GM23338 (cell line): ENCODE measurements at regions not wholly inside any gene's neighbourhood (a gene's known extent, or its start where the extent isn't known, plus 50 kb on each side); places are given as distances from the start of the nearest gene placed in this dataset.

Experiments used
- ATAC-seq: fragments of 200-7000 bp; cut with Tn5 transposase; 3 replicates; pipeline ENCODE4 v1.9.1; 2020
- DNase-seq: peaks from one replicate; pipeline ENCODE4 v3.0.0-alpha.2; 2015; ENCODE audit warnings: low spot score
- H2AFZ ChIP-seq: fragments of 200-600 bp; sonication (generic); 2 replicates; pipeline ENCODE4 v1.8.0; 2016; ENCODE audit warnings: antibody characterized with exemption, mild to moderate bottlenecking, moderate library complexity
- H3F3A ChIP-seq: fragments of 200-600 bp; sonication (generic); replicated peaks from 2 replicates; pipeline ENCODE4 v1.8.0; 2017; ENCODE audit warnings: antibody characterized with exemption, mixed run types, low read depth
- H3K27ac ChIP-seq: fragments of 200-600 bp; sonication (generic); 2 replicates; pipeline ENCODE4 v1.6.1; 2016; ENCODE audit warnings: low read depth
- H3K27me3 ChIP-seq: fragments of 200-600 bp; sonication (generic); 2 replicates; pipeline ENCODE4 v1.8.0; 2016; ENCODE audit warnings: mild to moderate bottlenecking, mixed run types, moderate library complexity; ENCODE audit not compliant: insufficient read depth
- H3K36me3 ChIP-seq: fragments of 200-600 bp; sonication (generic); 2 replicates; pipeline ENCODE4 v1.8.0; 2016; ENCODE audit warnings: mild to moderate bottlenecking; ENCODE audit not compliant: insufficient read depth
- H3K4me1 ChIP-seq: fragments of 200-600 bp; sonication (generic); 2 replicates; pipeline ENCODE4 v1.8.0; 2016; ENCODE audit warnings: mild to moderate bottlenecking, moderate library complexity; ENCODE audit not compliant: insufficient read depth
- H3K4me2 ChIP-seq: fragments of 200-600 bp; sonication (generic); 2 replicates; pipeline ENCODE4 v1.7.1; 2017; ENCODE audit warnings: mixed run types
- H3K4me3 ChIP-seq: fragments of 200-600 bp; sonication (generic); 2 replicates; pipeline ENCODE4 v1.6.1; 2016; ENCODE audit warnings: mixed run types
- H3K79me2 ChIP-seq: fragments of 200-600 bp; sonication (generic); replicated peaks from 2 replicates; pipeline ENCODE4 v1.8.0; 2017; ENCODE audit warnings: mild to moderate bottlenecking; ENCODE audit not compliant: insufficient read depth
- H3K9me2 ChIP-seq: fragments of 200-600 bp; sonication (generic); 2 replicates; pipeline ENCODE4 v1.8.0; 2017; ENCODE audit not compliant: insufficient read depth
- H4K20me1 ChIP-seq: fragments of 200-600 bp; sonication (generic); replicated peaks from 2 replicates; pipeline ENCODE4 v1.8.0; 2017; ENCODE audit warnings: mild to moderate bottlenecking; ENCODE audit not compliant: insufficient read depth
- H3K27ac Mint-ChIP-seq: 2 replicates; pipeline ENCODE4 v1.8.0; 2020; ENCODE audit warnings: inconsistent platforms, mild to moderate bottlenecking, moderate library complexity, mixed read lengths
- H3K27me3 Mint-ChIP-seq: 3 replicates; pipeline ENCODE4 v1.8.0; 2022; ENCODE audit warnings: low read depth, mild to moderate bottlenecking, moderate library complexity, mixed read lengths, inconsistent platforms; ENCODE audit not compliant: insufficient read depth, poor library complexity
- H3K36me3 Mint-ChIP-seq: 3 replicates; pipeline ENCODE4 v1.8.0; 2021; ENCODE audit warnings: low read depth, mild to moderate bottlenecking, inconsistent platforms, moderate library complexity, mixed read lengths
- H3K4me1 Mint-ChIP-seq: 3 replicates; pipeline ENCODE4 v1.8.0; 2020; ENCODE audit warnings: mild to moderate bottlenecking, inconsistent platforms, mixed read lengths
- H3K4me3 Mint-ChIP-seq: 3 replicates; pipeline ENCODE4 v1.8.0; 2021; ENCODE audit warnings: moderate library complexity, mild to moderate bottlenecking, inconsistent platforms, mixed read lengths
- H3K9me3 Mint-ChIP-seq: 3 replicates; pipeline ENCODE4 v1.8.0; 2020; ENCODE audit warnings: moderate library complexity, mild to moderate bottlenecking, inconsistent platforms, mixed read lengths
- CREB1 ChIP-seq: fragments of 250-450 bp; sonication (Bioruptor Pico); IDR thresholded peaks from 2 replicates; pipeline ENCODE4 v1.5.0; 2020; ENCODE audit warnings: low read depth, mild to moderate bottlenecking, moderate library complexity
- EZH2 ChIP-seq: fragments of 200-600 bp; sonication (generic); IDR thresholded peaks from one replicate; pipeline ENCODE4 v1.8.0; 2017; ENCODE audit warnings: antibody characterized with exemption, mild to moderate bottlenecking, low read depth; ENCODE audit not compliant: unreplicated experiment
- JUNB ChIP-seq: IDR thresholded peaks from one replicate; pipeline ENCODE4 v1.6.1; 2016; ENCODE audit warnings: antibody characterized with exemption; ENCODE audit not compliant: unreplicated experiment
- NANOG ChIP-seq: IDR thresholded peaks from 2 replicates; pipeline ENCODE4 v1.6.1; 2016; ENCODE audit warnings: antibody characterized with exemption, borderline replicate concordance
- STAT1 ChIP-seq: IDR thresholded peaks from one replicate; pipeline ENCODE4 v1.6.1; 2016; ENCODE audit warnings: antibody characterized with exemption; ENCODE audit not compliant: unreplicated experiment
- ZNF331 ChIP-seq: fragments of 250-450 bp; sonication (Bioruptor Pico); IDR thresholded peaks from 2 replicates; pipeline ENCODE4 v1.5.0; 2020; ENCODE audit warnings: low read depth, mild to moderate bottlenecking, moderate library complexity
- TF ChIP-seq, protein P1 (sequence below), 2 experiments: fragments of 200-600 bp in 1 of 2; sonication (generic) in 1 of 2; conservative IDR thresholded peaks; 2 replicates each; pipeline versions ENCODE4 v1.5.1 to v1.6.1; 2016 to 2017; ENCODE audit warnings: antibody characterized with exemption in 2 of 2, low read depth in 2 of 2, mild to moderate bottlenecking in 2 of 2, moderate library complexity in 1 of 2
- TF ChIP-seq, protein P2 (sequence below): IDR thresholded peaks from 2 replicates; pipeline ENCODE4 v1.6.1; 2016; ENCODE audit warnings: antibody characterized with exemption
- TF ChIP-seq, protein P3 (sequence below): IDR thresholded peaks from one replicate; pipeline ENCODE4 v1.6.1; 2018; ENCODE audit warnings: antibody characterized with exemption; ENCODE audit not compliant: unreplicated experiment
- TF ChIP-seq, protein P4 (sequence below): fragments of 250-450 bp; sonication (Bioruptor Pico); IDR thresholded peaks from 2 replicates; pipeline ENCODE4 v1.5.0; 2020; ENCODE audit warnings: mild to moderate bottlenecking, moderate library complexity

DNA sequence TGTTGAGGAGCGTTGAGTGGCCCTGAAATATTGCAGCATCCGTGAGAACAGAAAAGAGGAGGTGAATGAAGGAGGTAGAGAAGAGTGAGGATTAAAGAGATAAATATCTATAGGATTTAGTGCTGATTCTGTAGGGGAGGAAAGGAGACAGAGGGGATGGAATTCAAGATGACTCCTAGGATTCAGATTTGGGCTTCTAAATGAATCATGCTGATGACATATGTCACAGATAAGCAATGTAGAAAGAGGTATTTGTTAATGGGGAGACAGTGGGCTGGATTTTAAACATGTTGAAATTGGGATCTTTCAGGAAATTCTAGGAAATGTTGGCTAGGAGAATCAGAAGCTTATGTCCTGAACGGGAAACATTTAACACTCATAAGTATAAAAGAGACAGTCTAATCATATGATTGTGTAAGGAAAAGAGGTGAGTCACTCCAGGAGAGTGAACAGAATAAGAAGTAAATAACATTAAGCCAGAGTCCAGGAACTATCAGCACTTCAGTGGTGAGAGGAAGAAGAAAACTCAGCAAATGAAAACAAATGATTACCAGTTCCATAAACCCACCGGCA is 58.1 kb upstream of the DIO2 start (continued):
- TF ChIP-seq, protein P1, sequence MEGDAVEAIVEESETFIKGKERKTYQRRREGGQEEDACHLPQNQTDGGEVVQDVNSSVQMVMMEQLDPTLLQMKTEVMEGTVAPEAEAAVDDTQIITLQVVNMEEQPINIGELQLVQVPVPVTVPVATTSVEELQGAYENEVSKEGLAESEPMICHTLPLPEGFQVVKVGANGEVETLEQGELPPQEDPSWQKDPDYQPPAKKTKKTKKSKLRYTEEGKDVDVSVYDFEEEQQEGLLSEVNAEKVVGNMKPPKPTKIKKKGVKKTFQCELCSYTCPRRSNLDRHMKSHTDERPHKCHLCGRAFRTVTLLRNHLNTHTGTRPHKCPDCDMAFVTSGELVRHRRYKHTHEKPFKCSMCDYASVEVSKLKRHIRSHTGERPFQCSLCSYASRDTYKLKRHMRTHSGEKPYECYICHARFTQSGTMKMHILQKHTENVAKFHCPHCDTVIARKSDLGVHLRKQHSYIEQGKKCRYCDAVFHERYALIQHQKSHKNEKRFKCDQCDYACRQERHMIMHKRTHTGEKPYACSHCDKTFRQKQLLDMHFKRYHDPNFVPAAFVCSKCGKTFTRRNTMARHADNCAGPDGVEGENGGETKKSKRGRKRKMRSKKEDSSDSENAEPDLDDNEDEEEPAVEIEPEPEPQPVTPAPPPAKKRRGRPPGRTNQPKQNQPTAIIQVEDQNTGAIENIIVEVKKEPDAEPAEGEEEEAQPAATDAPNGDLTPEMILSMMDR (conservative IDR thresholded peaks at IDR 0.05; ENCODE audit: low read depth in 2 of 2), result no peak
- TF ChIP-seq EZH2 (no peak), STAT1 (no peak)

DNA sequence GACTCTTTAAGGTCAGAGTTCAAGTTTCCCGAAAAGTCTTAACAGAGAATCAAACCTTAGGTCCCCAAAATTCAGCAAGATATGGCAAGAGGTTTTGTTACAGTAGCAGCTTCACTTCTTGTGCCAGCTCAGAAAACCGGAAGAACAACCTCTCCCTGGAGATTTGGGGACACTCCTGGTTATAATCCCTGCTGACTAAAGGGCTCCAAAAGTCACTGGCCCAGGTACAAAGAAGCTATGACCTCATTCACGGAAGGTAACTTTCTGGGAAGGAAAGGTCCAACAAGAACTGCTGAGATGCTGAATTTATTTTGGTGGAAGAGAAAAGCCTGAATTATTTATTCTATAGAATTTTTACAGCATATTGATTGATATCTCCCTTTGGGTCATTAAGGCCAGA is 55.6 kb upstream of the DIO2 start:
- Histone ChIP-seq H2AFZ (no peak overlapping the region), H4K20me1 (no peaks in the 10 kb centered on the region), H3F3A (no peaks in the 10 kb centered on the region), H3K4me3 (no peak overlapping the region), H3K27ac (no peak overlapping the region), H3K4me2 (no peak overlapping the region), H3K27me3 (no peaks in the 10 kb centered on the region), H3K36me3 (no peaks in the 10 kb centered on the region), H3K79me2 (no peaks in the 10 kb centered on the region), H3K9me2 (no peaks in the 10 kb centered on the region), H3K4me1 (no peaks in the 10 kb centered on the region)
- H3K4me1 Mint-ChIP-seq, result no peaks in the 10 kb centered on the region
- H3K27ac Mint-ChIP-seq, result no peak overlapping the region
- DNase-seq, result no peak
- no peak overlapping the region for H3K4me3 Mint-ChIP-seq
- H3K36me3 Mint-ChIP-seq, result no peaks in the 10 kb centered on the region
- no peak for ATAC-seq
- H3K9me3 Mint-ChIP-seq, result no peaks in the 10 kb centered on the region
- H3K27me3 Mint-ChIP-seq, result peaks cover 2% of the 10 kb centered on the region
- TF ChIP-seq, protein P2, sequence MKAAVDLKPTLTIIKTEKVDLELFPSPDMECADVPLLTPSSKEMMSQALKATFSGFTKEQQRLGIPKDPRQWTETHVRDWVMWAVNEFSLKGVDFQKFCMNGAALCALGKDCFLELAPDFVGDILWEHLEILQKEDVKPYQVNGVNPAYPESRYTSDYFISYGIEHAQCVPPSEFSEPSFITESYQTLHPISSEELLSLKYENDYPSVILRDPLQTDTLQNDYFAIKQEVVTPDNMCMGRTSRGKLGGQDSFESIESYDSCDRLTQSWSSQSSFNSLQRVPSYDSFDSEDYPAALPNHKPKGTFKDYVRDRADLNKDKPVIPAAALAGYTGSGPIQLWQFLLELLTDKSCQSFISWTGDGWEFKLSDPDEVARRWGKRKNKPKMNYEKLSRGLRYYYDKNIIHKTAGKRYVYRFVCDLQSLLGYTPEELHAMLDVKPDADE, result no peak
- TF ChIP-seq CREB1 (CRISPR knock-in tag) (no peak), EZH2 (no peak), NANOG (no peak), ZNF331 (CRISPR knock-in tag) (no peak), JUNB (no peak)
- TF ChIP-seq, protein P3, sequence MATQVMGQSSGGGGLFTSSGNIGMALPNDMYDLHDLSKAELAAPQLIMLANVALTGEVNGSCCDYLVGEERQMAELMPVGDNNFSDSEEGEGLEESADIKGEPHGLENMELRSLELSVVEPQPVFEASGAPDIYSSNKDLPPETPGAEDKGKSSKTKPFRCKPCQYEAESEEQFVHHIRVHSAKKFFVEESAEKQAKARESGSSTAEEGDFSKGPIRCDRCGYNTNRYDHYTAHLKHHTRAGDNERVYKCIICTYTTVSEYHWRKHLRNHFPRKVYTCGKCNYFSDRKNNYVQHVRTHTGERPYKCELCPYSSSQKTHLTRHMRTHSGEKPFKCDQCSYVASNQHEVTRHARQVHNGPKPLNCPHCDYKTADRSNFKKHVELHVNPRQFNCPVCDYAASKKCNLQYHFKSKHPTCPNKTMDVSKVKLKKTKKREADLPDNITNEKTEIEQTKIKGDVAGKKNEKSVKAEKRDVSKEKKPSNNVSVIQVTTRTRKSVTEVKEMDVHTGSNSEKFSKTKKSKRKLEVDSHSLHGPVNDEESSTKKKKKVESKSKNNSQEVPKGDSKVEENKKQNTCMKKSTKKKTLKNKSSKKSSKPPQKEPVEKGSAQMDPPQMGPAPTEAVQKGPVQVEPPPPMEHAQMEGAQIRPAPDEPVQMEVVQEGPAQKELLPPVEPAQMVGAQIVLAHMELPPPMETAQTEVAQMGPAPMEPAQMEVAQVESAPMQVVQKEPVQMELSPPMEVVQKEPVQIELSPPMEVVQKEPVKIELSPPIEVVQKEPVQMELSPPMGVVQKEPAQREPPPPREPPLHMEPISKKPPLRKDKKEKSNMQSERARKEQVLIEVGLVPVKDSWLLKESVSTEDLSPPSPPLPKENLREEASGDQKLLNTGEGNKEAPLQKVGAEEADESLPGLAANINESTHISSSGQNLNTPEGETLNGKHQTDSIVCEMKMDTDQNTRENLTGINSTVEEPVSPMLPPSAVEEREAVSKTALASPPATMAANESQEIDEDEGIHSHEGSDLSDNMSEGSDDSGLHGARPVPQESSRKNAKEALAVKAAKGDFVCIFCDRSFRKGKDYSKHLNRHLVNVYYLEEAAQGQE, result no peak
- TF ChIP-seq, protein P1 (conservative IDR thresholded peaks at IDR 0.05; ENCODE audit: low read depth in 2 of 2), result no peak
- TF ChIP-seq, protein P4, sequence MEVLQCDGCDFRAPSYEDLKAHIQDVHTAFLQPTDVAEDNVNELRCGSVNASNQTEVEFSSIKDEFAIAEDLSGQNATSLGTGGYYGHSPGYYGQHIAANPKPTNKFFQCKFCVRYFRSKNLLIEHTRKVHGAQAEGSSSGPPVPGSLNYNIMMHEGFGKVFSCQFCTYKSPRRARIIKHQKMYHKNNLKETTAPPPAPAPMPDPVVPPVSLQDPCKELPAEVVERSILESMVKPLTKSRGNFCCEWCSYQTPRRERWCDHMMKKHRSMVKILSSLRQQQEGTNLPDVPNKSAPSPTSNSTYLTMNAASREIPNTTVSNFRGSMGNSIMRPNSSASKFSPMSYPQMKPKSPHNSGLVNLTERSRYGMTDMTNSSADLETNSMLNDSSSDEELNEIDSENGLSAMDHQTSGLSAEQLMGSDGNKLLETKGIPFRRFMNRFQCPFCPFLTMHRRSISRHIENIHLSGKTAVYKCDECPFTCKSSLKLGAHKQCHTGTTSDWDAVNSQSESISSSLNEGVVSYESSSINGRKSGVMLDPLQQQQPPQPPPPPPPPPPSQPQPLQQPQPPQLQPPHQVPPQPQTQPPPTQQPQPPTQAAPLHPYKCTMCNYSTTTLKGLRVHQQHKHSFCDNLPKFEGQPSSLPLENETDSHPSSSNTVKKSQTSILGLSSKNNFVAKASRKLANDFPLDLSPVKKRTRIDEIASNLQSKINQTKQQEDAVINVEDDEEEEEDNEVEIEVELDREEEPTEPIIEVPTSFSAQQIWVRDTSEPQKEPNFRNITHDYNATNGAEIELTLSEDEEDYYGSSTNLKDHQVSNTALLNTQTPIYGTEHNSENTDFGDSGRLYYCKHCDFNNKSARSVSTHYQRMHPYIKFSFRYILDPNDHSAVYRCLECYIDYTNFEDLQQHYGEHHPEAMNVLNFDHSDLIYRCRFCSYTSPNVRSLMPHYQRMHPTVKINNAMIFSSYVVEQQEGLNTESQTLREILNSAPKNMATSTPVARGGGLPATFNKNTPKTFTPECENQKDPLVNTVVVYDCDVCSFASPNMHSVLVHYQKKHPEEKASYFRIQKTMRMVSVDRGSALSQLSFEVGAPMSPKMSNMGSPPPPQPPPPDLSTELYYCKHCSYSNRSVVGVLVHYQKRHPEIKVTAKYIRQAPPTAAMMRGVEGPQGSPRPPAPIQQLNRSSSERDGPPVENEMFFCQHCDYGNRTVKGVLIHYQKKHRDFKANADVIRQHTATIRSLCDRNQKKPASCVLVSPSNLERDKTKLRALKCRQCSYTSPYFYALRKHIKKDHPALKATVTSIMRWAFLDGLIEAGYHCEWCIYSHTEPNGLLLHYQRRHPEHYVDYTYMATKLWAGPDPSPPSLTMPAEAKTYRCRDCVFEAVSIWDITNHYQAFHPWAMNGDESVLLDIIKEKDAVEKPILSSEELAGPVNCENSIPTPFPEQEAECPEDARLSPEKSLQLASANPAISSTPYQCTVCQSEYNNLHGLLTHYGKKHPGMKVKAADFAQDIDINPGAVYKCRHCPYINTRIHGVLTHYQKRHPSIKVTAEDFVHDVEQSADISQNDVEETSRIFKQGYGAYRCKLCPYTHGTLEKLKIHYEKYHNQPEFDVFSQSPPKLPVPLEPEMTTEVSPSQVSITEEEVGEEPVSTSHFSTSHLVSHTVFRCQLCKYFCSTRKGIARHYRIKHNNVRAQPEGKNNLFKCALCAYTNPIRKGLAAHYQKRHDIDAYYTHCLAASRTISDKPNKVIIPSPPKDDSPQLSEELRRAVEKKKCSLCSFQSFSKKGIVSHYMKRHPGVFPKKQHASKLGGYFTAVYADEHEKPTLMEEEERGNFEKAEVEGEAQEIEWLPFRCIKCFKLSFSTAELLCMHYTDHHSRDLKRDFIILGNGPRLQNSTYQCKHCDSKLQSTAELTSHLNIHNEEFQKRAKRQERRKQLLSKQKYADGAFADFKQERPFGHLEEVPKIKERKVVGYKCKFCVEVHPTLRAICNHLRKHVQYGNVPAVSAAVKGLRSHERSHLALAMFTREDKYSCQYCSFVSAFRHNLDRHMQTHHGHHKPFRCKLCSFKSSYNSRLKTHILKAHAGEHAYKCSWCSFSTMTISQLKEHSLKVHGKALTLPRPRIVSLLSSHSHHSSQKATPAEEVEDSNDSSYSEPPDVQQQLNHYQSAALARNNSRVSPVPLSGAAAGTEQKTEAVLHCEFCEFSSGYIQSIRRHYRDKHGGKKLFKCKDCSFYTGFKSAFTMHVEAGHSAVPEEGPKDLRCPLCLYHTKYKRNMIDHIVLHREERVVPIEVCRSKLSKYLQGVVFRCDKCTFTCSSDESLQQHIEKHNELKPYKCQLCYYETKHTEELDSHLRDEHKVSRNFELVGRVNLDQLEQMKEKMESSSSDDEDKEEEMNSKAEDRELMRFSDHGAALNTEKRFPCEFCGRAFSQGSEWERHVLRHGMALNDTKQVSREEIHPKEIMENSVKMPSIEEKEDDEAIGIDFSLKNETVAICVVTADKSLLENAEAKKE (CRISPR knock-in tag), result no peak
